GM12878 (cell line): ENCODE measurements at regions not wholly inside any gene's neighbourhood (a gene's known extent, or its start where the extent isn't known, plus 50 kb on each side); places are given as distances from the start of the nearest gene placed in this dataset.

Experiments
- ATAC-seq: fragments of 200-7000 bp; cut with Tn5 transposase; 3 replicates; pipeline ENCODE4 v1.9.1; 2020; ENCODE audit warnings: mild to moderate bottlenecking, moderate library complexity
- BruUV-seq: library from RNA; stranded (reverse); fragments of 400-500 nt; replicated peaks from 2 replicates; lab custom pipeline; 2021; lab: Mats Ljungman, UMichigan
- CTCF ChIA-PET: fragments of 300-600 bp; sonication (Branson Sonifier 250); formaldehyde crosslinking; extraction: SDS; loops from one replicate; lab custom pipeline; 2021; ENCODE audit warnings: inconsistent platforms; lab: Yijun Ruan, JAX
- POLR2A ChIA-PET: fragments of 350-600 bp; formaldehyde crosslinking; extraction: SDS; loops from one replicate; lab custom pipeline; 2021; ENCODE audit warnings: inconsistent platforms; lab: Charles Lee
- RAD21 ChIA-PET: fragments of 300-600 bp; sonication (Branson Sonifier 250); formaldehyde crosslinking; loops from one replicate; lab custom pipeline; 2023; ENCODE audit warnings: antibody characterized with exemption; ENCODE audit not compliant: unreplicated experiment; lab: Charles Lee
- SMC1A ChIA-PET: fragments of 300-600 bp; sonication (Branson Sonifier 250); formaldehyde crosslinking; loops from one replicate; lab custom pipeline; 2023; ENCODE audit not compliant: unreplicated experiment, uncharacterized antibody; lab: Charles Lee
- DNase-seq: peaks from one replicate; pipeline ENCODE4 v3.0.0-alpha.2; 2011; ENCODE audit warnings: low read depth, low spot score
- FAIRE-seq: peaks from 3 replicates; lab custom pipeline; 2011; peaks lifted over from hg19 to GRCh38; lab: Jason Lieb, UNC
- H2AFZ ChIP-seq: 2 replicates; pipeline ENCODE4 v1.6.0; 2011; ENCODE audit warnings: low read depth, low read length, control low read depth; ENCODE audit not compliant: control insufficient read depth
- H3K27ac ChIP-seq: 2 replicates; pipeline ENCODE4 v1.5.1; 2011; ENCODE audit warnings: control low read depth; ENCODE audit not compliant: control insufficient read depth, insufficient read depth
- H3K27me3 ChIP-seq, 2 experiments: replicated peaks in 1 of 2; 2 replicates each; pipeline versions ENCODE4 v1.6.0 to v1.6.1; 2011; ENCODE audit warnings: low read length in 1 of 2; ENCODE audit not compliant: control insufficient read depth in 2 of 2, insufficient read depth in 2 of 2
- H3K36me3 ChIP-seq, 2 experiments: 2 replicates each; pipeline ENCODE4 v1.5.1; 2011; ENCODE audit warnings: low read length in 1 of 2; ENCODE audit not compliant: control insufficient read depth in 2 of 2, insufficient read depth in 2 of 2
- H3K4me1 ChIP-seq: 2 replicates; pipeline ENCODE4 v1.6.1; 2011; ENCODE audit warnings: mild to moderate bottlenecking, low read length, moderate library complexity, mixed read lengths; ENCODE audit not compliant: control insufficient read depth, insufficient read depth
- H3K4me2 ChIP-seq: 2 replicates; pipeline ENCODE4 v1.6.0; 2011; ENCODE audit warnings: control low read depth; ENCODE audit not compliant: control insufficient read depth, insufficient read depth
- H3K4me3 ChIP-seq: fragments of 200-600 bp; sonication (generic); 2 replicates; pipeline ENCODE4 v1.5.1; 2016
- H3K79me2 ChIP-seq: 2 replicates; pipeline ENCODE4 v1.6.0; 2011; ENCODE audit warnings: low read length; ENCODE audit not compliant: control insufficient read depth, insufficient read depth
- H3K9ac ChIP-seq: 2 replicates; pipeline ENCODE4 v1.8.0; 2011; ENCODE audit warnings: low read length, control low read depth, mixed read lengths; ENCODE audit not compliant: control insufficient read depth, insufficient read depth
- H3K9me3 ChIP-seq: replicated peaks from 3 replicates; pipeline ENCODE4 v1.5.1; 2011; ENCODE audit warnings: mild to moderate bottlenecking, low read length; ENCODE audit not compliant: control insufficient read depth, insufficient read depth
- H4K20me1 ChIP-seq: 2 replicates; pipeline ENCODE4 v1.6.0; 2011; ENCODE audit not compliant: control insufficient read depth, insufficient read depth
- ATF3 ChIP-seq: IDR thresholded peaks from 2 replicates; pipeline ENCODE4 v1.6.1; 2011; ENCODE audit warnings: low read depth, mild to moderate bottlenecking, low read length, moderate library complexity, borderline replicate concordance; ENCODE audit errors: extremely low read depth
- CREM ChIP-seq: IDR thresholded peaks from 2 replicates; pipeline ENCODE4 v1.6.1; 2014; ENCODE audit warnings: antibody characterized with exemption, low read depth
- NKRF ChIP-seq: fragments of 450-650 bp; conservative IDR thresholded peaks from 2 replicates; pipeline ENCODE4 v1.6.1; 2017; ENCODE audit warnings: mild to moderate bottlenecking, moderate library complexity
- SRF ChIP-seq, 2 experiments: IDR thresholded peaks; 2 replicates each; pipeline ENCODE4 v1.6.1; 2011; ENCODE audit warnings: low read depth in 2 of 2, low read length in 2 of 2, mild to moderate bottlenecking in 1 of 2, moderate library complexity in 1 of 2
- TCF3 ChIP-seq: IDR thresholded peaks from 2 replicates; pipeline ENCODE4 v1.6.1; 2012; ENCODE audit warnings: low read depth, mild to moderate bottlenecking, low read length, borderline replicate concordance; ENCODE audit not compliant: insufficient read depth
- ZNF217 ChIP-seq: fragments of 450-650 bp; IDR thresholded peaks from 2 replicates; pipeline ENCODE4 v1.6.1; 2017; ENCODE audit warnings: antibody characterized with exemption, mild to moderate bottlenecking
- ZNF687 ChIP-seq: fragments of 450-650 bp; IDR thresholded peaks from 2 replicates; pipeline ENCODE4 v1.6.1; 2017; ENCODE audit warnings: mild to moderate bottlenecking, moderate library complexity
- ZZZ3 ChIP-seq: IDR thresholded peaks from 2 replicates; pipeline ENCODE4 v1.6.1; 2011; ENCODE audit warnings: low read depth; ENCODE audit not compliant: control insufficient read depth, insufficient read length
- WGBS: methylation state at CpG from one replicate; pipeline ENCODE4 v1.1.6; 2016; ENCODE audit warnings: low lambda C conversion rate; ENCODE audit not compliant: insufficient replicate concordance, insufficient coverage; ENCODE audit errors: missing lambda C conversion rate; 5-methylcytosine and 5-hydroxymethylcytosine counted together
- in situ Hi-C: fragments of 300-500 bp; cut with MboI; formaldehyde crosslinking; loops from 9 replicates; pipeline ENCODE4 v1.14.3; 2018; ENCODE audit warnings: mixed read lengths
- intact Hi-C: fragments of 100-400 bp; cut with micrococcal nuclease; formaldehyde crosslinking; loops from one replicate; pipeline ENCODE4 v1.14.2; 2022; ENCODE audit not compliant: unreplicated experiment

- Histone ChIP-seq H3K79me2 (no peaks in the 10 kb centered on the region), H3K36me3 (no peaks in the 10 kb centered on the region), H2AFZ (no peak overlapping the region), H3K9ac (no peak overlapping the region), H3K27ac (no peak overlapping the region), H3K4me3 (no peak overlapping the region), H3K4me1 (no peaks in the 10 kb centered on the region), H3K4me2 (no peak overlapping the region), H3K9me3 (no peaks in the 10 kb centered on the region), H3K27me3 (no peaks in the 10 kb centered on the region), H4K20me1 (no peaks in the 10 kb centered on the region)
- SMC1A ChIA-PET, result no interaction called here
- RAD21 ChIA-PET, result no interaction called here
- no TSS peak for BruUV-seq
- DNase-seq (no peak), ATAC-seq (no peak), FAIRE-seq (no peak)
- POLR2A ChIA-PET, result no interaction called here
- intact Hi-C loops (no loop called here), in situ Hi-C loops (no loop called here)
- CTCF ChIA-PET, result interaction anchor here (1.0 kb wide), 1 partner anchor 31 kb away, joined by 3 read pairs; no protein-coding TSS in a partner anchor
- TF ChIP-seq ZNF687, result no peak
- TF ChIP-seq CREM, result no peak
- no peak for TF ChIP-seq TCF3
- TF ChIP-seq ZNF217, result no peak
- TF ChIP-seq ZZZ3, result no peak
- no peak for TF ChIP-seq ATF3
- no peak for TF ChIP-seq NKRF
- TF ChIP-seq SRF (IDR thresholded peaks at IDR 0.05; ENCODE audit: low read depth in 2 of 2, low read length in 2 of 2), result no peak
- 0% methylated on average over 2 of the region's 2 CpGs for WGBS
Measured at GRCh38 chr21:28776251-28776650, 216.4 kb downstream of the LTN1 start.
